GM23248 (cell line): ENCODE measurements at regions not wholly inside any gene's neighbourhood (a gene's known extent, or its start where the extent isn't known, plus 50 kb on each side); places are given as distances from the start of the nearest gene placed in this dataset.
"Not testable (repeated sequence)": the region's sequence is repeated elsewhere in the genome, so short reads cannot be mapped to it uniquely, and the experiment has no call there.

ENCODE experiments used
- DNase-seq: peaks from one replicate; pipeline ENCODE4 v3.0.0-alpha.2; 2015
- H2AFZ ChIP-seq: fragments of 200-600 bp; sonication (generic); 2 replicates; pipeline ENCODE4 v1.6.1; 2016; ENCODE audit warnings: antibody characterized with exemption
- H3F3A ChIP-seq: fragments of 200-600 bp; sonication (generic); 2 replicates; pipeline ENCODE4 v1.6.1; 2016; ENCODE audit warnings: mild to moderate bottlenecking, antibody characterized with exemption, mixed run types; ENCODE audit not compliant: insufficient read depth
- H3K27ac ChIP-seq: fragments of 200-600 bp; sonication (generic); 2 replicates; pipeline ENCODE4 v1.5.1; 2016; ENCODE audit warnings: mild to moderate bottlenecking
- H3K27me3 ChIP-seq: fragments of 200-600 bp; sonication (generic); replicated peaks from 2 replicates; pipeline ENCODE4 v1.6.1; 2016; ENCODE audit warnings: mild to moderate bottlenecking; ENCODE audit not compliant: insufficient read depth
- H3K36me3 ChIP-seq: fragments of 200-600 bp; sonication (generic); 2 replicates; pipeline ENCODE4 v1.6.1; 2016; ENCODE audit warnings: low read depth, mild to moderate bottlenecking
- H3K4me1 ChIP-seq: fragments of 200-600 bp; sonication (generic); 2 replicates; pipeline ENCODE4 v1.6.1; 2016; ENCODE audit warnings: mild to moderate bottlenecking; ENCODE audit not compliant: insufficient read depth
- H3K4me2 ChIP-seq: fragments of 200-600 bp; sonication (generic); one replicate; pipeline ENCODE4 v1.6.1; 2016; ENCODE audit warnings: mild to moderate bottlenecking; ENCODE audit not compliant: unreplicated experiment
- H3K4me3 ChIP-seq: fragments of 200-600 bp; sonication (generic); 2 replicates; pipeline ENCODE4 v1.5.1; 2016; ENCODE audit warnings: mild to moderate bottlenecking
- H3K79me2 ChIP-seq: fragments of 200-600 bp; sonication (generic); 2 replicates; pipeline ENCODE4 v1.6.1; 2016; ENCODE audit warnings: mild to moderate bottlenecking; ENCODE audit not compliant: insufficient read depth
- H3K9ac ChIP-seq: fragments of 200-600 bp; sonication (generic); 2 replicates; pipeline ENCODE4 v1.6.1; 2016; ENCODE audit warnings: mild to moderate bottlenecking
- H3K9me2 ChIP-seq: fragments of 200-600 bp; sonication (generic); 2 replicates; pipeline ENCODE4 v1.6.1; 2016; ENCODE audit warnings: mixed run types, mild to moderate bottlenecking, moderate library complexity; ENCODE audit not compliant: insufficient read depth
- H3K9me3 ChIP-seq: fragments of 200-600 bp; sonication (generic); one replicate; pipeline ENCODE4 v1.6.1; 2017; ENCODE audit warnings: low read depth
- H4K20me1 ChIP-seq: fragments of 200-600 bp; sonication (generic); 2 replicates; pipeline ENCODE4 v1.6.0; 2016; ENCODE audit not compliant: insufficient read depth
- EZH2 ChIP-seq: fragments of 200-600 bp; sonication (generic); IDR thresholded peaks from 2 replicates; pipeline ENCODE4 v1.6.1; 2018; ENCODE audit warnings: antibody characterized with exemption, mild to moderate bottlenecking; ENCODE audit not compliant: insufficient read depth, poor library complexity, severe bottlenecking
- EZH2phosphoT487 ChIP-seq: fragments of 200-600 bp; sonication (generic); IDR thresholded peaks from 2 replicates; pipeline ENCODE4 v1.6.1; 2018; ENCODE audit warnings: antibody characterized with exemption, moderate library complexity, mild to moderate bottlenecking, low read depth; ENCODE audit not compliant: insufficient read depth
- WGBS, 2 experiments: methylation state at CpG; one replicate each; pipeline ENCODE4 v1.1.6; 2015 to 2017; ENCODE audit warnings: low lambda C conversion rate in 2 of 2, low coverage in 1 of 2; ENCODE audit errors: missing lambda C conversion rate in 2 of 2; 5-methylcytosine and 5-hydroxymethylcytosine counted together
- in situ Hi-C: fragments of 300-500 bp; cut with MboI; formaldehyde crosslinking; loops from 2 replicates; pipeline ENCODE4 v1.15.0; 2020

- in situ Hi-C loops = no loop called here
- H3K4me1 ChIP-seq = no peaks in the 10 kb centered on the region
- no peak overlapping the region for H3K9ac ChIP-seq
- H3F3A ChIP-seq = no peaks in the 10 kb centered on the region
- H2AFZ ChIP-seq = no peak overlapping the region
- H4K20me1 ChIP-seq = no peaks in the 10 kb centered on the region
- H3K4me2 ChIP-seq = no peak overlapping the region
- no peak for TF ChIP-seq EZH2
- no peaks in the 10 kb centered on the region for H3K27me3 ChIP-seq
- H3K27ac ChIP-seq = no peak overlapping the region
- DNase-seq = no peak
- no peaks in the 10 kb centered on the region for H3K79me2 ChIP-seq
- no peaks in the 10 kb centered on the region for H3K9me2 ChIP-seq
- H3K9me3 ChIP-seq = no peaks in the 10 kb centered on the region
- no peak overlapping the region for H3K4me3 ChIP-seq
- H3K36me3 ChIP-seq = no peaks in the 10 kb centered on the region
Measured at GRCh38 chr14:48275301-48275700, 599.9 kb upstream of the MDGA2 start.

GRCh38 chr14:48274826-48275225, 599.4 kb upstream of the MDGA2 start:
- in situ Hi-C loops = no loop called here
- no peaks in the 10 kb centered on the region for H3K27me3 ChIP-seq
- no peaks in the 10 kb centered on the region for H3K4me1 ChIP-seq
- H4K20me1 ChIP-seq = no peaks in the 10 kb centered on the region
- DNase-seq = no peak
- H3K4me3 ChIP-seq = no peak overlapping the region
- H3K36me3 ChIP-seq = no peaks in the 10 kb centered on the region
- H2AFZ ChIP-seq = no peak overlapping the region
- no peak overlapping the region for H3K27ac ChIP-seq
- H3K9me2 ChIP-seq = no peaks in the 10 kb centered on the region
- H3K9me3 ChIP-seq = no peaks in the 10 kb centered on the region
- H3K79me2 ChIP-seq = no peaks in the 10 kb centered on the region
- H3F3A ChIP-seq = no peaks in the 10 kb centered on the region
- no peak overlapping the region for H3K9ac ChIP-seq
- no peak overlapping the region for H3K4me2 ChIP-seq
- 25 to 33% methylated on average over 2 to 3 of the region's 3 CpGs for WGBS, 2 experiments
- TF ChIP-seq EZH2phosphoT487 (no peak), EZH2 (no peak)

- 38% methylated on average over 4 of the region's 4 CpGs for WGBS, 2 experiments
- H3K36me3 ChIP-seq, H3K4me1 ChIP-seq, H3K27ac ChIP-seq, H2AFZ ChIP-seq, H3K4me2 ChIP-seq, H3K4me3 ChIP-seq, H3K79me2 ChIP-seq, in situ Hi-C loops, H3K9me2 ChIP-seq, H3K9ac ChIP-seq, H3K27me3 ChIP-seq, H3F3A ChIP-seq, H4K20me1 ChIP-seq, DNase-seq, H3K9me3 ChIP-seq: not testable (repeated sequence)
Measured at GRCh38 chr14:48267926-48268325, 592.5 kb upstream of the MDGA2 start.

- H3K4me1 ChIP-seq, H2AFZ ChIP-seq, H3K79me2 ChIP-seq, in situ Hi-C loops, H3K9me3 ChIP-seq, H3K4me2 ChIP-seq, H3F3A ChIP-seq, H3K9me2 ChIP-seq, DNase-seq, H3K27ac ChIP-seq, H3K9ac ChIP-seq, H3K36me3 ChIP-seq, H3K4me3 ChIP-seq, H4K20me1 ChIP-seq, H3K27me3 ChIP-seq: not testable (repeated sequence)
- WGBS, 2 experiments = 14 to 17% methylated on average over 5 of the region's 5 CpGs
Measured at GRCh38 chr14:48266201-48266600, 590.8 kb upstream of the MDGA2 start.

GRCh38 chr14:48261436-48261835, 586.0 kb upstream of the MDGA2 start:
- no peaks in the 10 kb centered on the region for H3K9me3 ChIP-seq
- WGBS, 2 experiments = 8% methylated on average over 1 of the region's 1 CpG
- no peaks in the 10 kb centered on the region for H3K27me3 ChIP-seq
- no peak overlapping the region for H3K4me2 ChIP-seq
- H3F3A ChIP-seq = no peaks in the 10 kb centered on the region
- H3K4me1 ChIP-seq = no peaks in the 10 kb centered on the region
- TF ChIP-seq EZH2 (no peak), EZH2phosphoT487 (no peak)
- H3K9ac ChIP-seq = no peak overlapping the region
- no peaks in the 10 kb centered on the region for H4K20me1 ChIP-seq
- in situ Hi-C loops = no loop called here
- no peaks in the 10 kb centered on the region for H3K36me3 ChIP-seq
- H3K27ac ChIP-seq = no peak overlapping the region
- no peaks in the 10 kb centered on the region for H3K79me2 ChIP-seq
- H2AFZ ChIP-seq = no peak overlapping the region
- DNase-seq = no peak
- H3K4me3 ChIP-seq = no peak overlapping the region
- H3K9me2 ChIP-seq = no peaks in the 10 kb centered on the region

- H2AFZ ChIP-seq, H3K4me3 ChIP-seq, H3K4me2 ChIP-seq, DNase-seq, H3K79me2 ChIP-seq, H3K9ac ChIP-seq, H3K9me3 ChIP-seq, H4K20me1 ChIP-seq, H3K4me1 ChIP-seq, H3K36me3 ChIP-seq, H3K27ac ChIP-seq, in situ Hi-C loops, H3K9me2 ChIP-seq, H3F3A ChIP-seq, H3K27me3 ChIP-seq: not testable (repeated sequence)
- WGBS, 2 experiments = 39 to 40% methylated on average over 10 of the region's 10 CpGs
Measured at GRCh38 chr14:48260394-48261295, 585.2 kb upstream of the MDGA2 start.

- WGBS, 2 experiments = 56 to 78% methylated on average over 4 to 8 of the region's 8 CpGs
Measured at GRCh38 chr14:48259876-48260275, 584.5 kb upstream of the MDGA2 start.

More at GRCh38 chr14:48259876-48260275, 584.5 kb upstream of the MDGA2 start:
- H2AFZ ChIP-seq, H4K20me1 ChIP-seq, H3K9me3 ChIP-seq, H3K36me3 ChIP-seq, H3K9ac ChIP-seq, H3K4me2 ChIP-seq, H3K4me1 ChIP-seq, H3K27me3 ChIP-seq, H3K27ac ChIP-seq, in situ Hi-C loops, H3K79me2 ChIP-seq, DNase-seq, H3K4me3 ChIP-seq, H3F3A ChIP-seq, H3K9me2 ChIP-seq: not testable (repeated sequence)
